ENCODE measurements at regions not wholly inside any gene's neighbourhood (a gene's known extent, or its start where the extent isn't known, plus 50 kb on each side); places are given as distances from the start of the nearest gene placed in this dataset.
A peak's percentile ranks its signal among the peaks of the same experiment; 100 is the strongest.

- no peak for DNase-seq
These were observed 286.0 kb downstream of the HLX start for GRCh38 chr1:221164951-221165838.

GRCh38 chr1:221165839-221166500 lies 286.7 kb downstream of the HLX start:
- DNase-seq, result no peak

DNA sequence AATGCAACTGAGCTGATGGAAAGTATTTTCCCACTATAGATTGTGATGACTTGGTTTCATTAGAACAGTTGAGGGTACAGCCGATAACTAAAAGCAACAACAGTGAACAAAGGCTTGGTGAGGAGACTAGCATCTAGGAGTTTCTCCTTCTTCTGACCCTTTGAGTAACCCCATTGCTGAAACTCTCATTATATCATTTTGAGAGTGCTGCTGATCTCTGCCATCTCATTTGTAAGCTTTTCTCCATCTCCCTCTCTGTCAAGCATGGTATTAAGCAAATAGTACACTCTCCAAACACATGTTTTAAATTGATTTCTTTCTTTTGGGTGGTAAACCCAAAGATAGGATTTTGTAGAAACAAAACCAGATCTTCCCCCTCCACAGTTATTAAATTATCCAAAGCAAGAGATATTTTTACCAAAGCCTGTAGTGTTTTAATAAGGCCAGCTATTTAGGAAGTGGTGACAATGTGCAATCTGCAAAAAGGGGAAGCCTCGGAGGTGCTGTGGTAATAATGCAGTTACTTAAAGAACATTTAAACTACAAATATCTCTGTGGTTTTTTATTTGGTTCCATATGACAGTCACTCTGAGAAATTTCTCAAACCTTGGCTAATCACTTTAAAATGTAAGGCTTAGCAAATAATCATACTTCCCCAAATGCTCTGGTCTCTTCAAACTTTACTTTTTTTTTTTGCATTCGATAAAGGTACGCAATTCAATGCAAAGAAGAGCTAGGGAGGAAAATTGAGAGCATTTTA lies 287.5 kb downstream of the HLX start:
- peak; percentile 100 for DNase-seq

DNA sequence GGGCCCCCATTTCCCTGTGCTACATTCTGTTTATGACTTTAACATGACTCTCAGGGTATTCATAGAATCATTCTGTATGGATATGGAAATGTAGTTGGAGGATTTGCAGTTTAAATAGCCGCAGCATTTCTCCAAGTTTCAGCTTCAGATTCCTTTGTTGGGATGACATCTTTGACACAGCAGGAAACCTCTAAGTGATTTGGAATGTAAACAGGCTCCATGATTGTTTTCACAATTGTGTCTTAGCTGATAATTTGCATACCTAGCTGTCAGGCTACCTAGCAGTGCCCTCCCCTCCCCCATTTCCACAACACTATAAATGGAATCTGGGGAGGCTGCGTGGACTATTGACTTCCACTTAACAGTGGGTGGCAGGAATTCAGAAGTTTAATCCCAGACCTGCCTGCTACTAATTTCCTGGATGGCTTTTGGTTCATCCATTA lies 290.2 kb downstream of the HLX start:
- no peak for DNase-seq

GRCh38 chr1:221170171-221170570 lies 290.9 kb downstream of the HLX start:
- no peak for DNase-seq

- DNase-seq, result no peak
These were observed 292.5 kb downstream of the HLX start for GRCh38 chr1:221171768-221172167.

- DNase-seq, result no peak
These were observed 293.6 kb downstream of the HLX start for GRCh38 chr1:221172841-221173240.

DNA sequence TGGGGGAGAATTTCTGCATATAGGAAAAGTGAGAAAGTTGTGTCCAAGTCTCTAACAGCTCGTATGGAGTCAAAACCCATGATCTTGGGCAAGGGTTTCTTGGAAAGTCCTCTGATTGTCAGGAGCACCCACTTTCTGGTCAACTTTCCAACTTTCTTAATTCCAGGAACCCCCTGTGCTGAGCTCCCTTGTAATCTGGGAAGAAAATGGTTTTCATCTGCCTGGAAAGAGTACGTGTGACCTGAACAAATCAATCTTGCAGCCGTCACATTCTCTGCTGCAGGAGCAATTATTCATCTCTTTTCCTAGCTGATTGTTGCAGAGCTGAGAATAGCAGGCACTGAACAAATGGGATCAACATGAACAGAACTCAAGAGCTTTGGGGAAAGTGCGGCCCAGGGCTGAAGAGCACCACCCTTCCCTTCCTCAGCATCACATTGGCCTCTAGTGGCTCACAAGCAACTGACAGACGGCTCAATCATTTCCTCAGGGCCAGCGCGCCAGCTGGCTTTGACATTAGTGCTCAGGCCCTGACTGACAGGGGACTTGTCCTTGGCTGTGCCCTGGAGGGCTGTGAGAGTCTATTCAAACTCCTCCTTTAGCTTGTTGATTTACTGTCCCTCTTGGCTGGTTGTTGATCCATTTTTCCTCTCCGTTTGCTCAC lies 295.2 kb downstream of the HLX start:
- DNase-seq, result no peak

DNA sequence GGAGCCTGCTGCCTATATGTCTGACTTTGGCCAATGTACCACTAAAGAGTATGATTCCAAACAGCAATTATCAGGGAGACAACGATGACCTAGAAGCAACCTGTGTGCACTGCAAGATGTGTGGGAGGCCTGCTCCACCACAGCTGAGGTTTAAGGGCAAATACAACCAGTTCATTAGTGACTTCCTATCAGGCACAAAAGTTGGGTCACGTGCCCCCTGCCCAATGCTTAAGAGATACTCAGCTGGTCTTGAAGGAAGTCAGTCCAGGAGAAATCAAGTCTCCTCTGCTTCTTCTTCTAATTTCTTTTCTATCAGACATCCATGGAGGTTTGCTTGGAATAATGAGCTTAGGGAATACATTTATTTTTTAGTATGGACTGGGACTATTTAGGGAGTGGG lies 296.0 kb downstream of the HLX start:
- no peak for DNase-seq

GRCh38 chr1:221180704-221181368 lies 301.6 kb downstream of the HLX start:
- no peak for DNase-seq

GRCh38 chr1:221182791-221183533 lies 303.7 kb downstream of the HLX start:
- no peak for DNase-seq

DNA sequence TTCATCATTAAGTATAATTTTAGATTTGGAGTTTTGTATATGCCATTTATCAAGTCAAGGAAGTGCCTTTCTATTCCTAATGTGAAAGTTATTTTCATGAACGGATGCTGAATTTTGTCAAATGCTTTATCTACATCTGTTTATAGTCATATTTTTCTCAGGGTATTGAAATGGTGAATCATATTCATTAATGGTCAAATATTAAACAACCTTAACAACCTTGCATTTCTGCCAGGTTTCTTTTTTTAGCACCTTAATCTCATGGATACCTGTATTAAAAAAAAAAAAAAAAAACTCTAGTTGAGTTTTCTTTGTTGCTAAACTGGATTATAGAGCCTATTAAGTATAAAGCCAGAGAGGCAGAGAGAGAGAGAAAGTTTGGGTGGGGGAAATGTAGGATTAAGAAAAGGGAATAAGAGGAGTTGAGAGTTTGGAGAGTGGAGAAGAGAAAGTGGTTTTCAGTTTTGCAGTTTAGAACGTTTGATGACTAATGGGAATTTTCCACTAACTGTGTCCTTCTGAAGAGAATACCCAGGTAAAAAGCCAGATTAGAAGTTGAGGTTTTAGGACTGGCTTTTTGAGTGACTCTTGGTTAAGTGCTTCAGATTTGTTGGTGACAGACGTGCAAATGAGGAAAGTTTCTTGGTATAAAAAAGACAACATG lies 305.0 kb downstream of the HLX start:
- DNase-seq, result no peak

DNA sequence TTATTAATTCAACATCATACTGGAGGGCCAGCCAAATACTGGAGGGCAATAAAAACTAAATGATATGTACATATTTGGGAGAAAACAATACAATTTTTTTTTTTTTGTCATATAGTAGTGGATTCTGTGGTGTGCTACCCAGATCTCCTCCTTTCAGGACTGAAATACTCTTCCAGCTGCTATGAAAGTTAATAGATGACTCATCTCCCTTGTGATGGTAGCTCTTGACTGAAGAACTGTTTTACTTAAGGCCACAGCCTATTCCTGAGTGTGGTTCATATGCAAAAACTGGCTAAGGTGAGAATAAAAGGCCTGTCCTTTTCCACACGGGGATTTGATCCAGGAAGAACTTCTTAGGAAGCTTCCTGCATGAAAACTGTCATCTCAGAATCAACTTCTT lies 307.9 kb downstream of the HLX start:
- no peak for DNase-seq

DNA sequence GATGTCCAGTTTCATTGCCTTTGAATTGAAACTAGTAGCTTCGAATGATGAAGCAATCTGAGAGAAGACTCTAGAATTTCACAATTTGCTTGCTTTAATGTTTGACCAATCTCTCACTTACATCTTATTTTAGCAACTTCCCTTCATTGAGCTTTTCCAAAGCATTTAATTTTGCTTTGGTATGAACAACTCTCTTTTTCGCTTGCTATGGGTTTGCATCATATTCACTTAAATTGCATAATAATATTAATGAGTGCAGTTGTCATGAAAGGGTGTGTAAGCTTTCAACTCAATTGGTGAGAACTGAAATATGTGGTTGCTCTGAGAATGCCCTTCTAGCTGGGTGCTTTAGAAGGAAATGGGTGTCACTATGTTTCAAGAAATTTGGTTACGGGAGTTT lies 309.2 kb downstream of the HLX start:
- DNase-seq, result peak; percentile 88

- DNase-seq, result no peak
These were observed 311.0 kb downstream of the HLX start for GRCh38 chr1:221190249-221190648.

DNA sequence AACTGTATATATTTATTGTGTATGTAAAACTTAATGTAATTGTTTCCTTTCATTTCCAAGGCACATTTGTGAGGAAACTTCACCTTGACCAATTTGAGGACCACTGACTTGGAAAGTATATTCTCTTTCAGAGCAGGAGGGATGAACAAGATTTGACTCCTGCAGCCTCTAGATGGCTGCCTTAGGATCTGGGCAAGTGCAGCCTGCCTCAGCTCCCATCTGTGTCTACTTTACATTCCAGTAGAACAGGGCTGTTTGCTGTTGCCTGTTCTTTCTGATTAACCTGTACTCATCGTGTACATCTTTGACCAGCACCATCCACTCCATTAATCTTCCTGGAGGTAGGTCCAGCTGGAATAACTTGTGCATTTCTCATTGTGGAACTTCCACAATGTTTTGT lies 312.8 kb downstream of the HLX start:
- DNase-seq, result no peak

DNA sequence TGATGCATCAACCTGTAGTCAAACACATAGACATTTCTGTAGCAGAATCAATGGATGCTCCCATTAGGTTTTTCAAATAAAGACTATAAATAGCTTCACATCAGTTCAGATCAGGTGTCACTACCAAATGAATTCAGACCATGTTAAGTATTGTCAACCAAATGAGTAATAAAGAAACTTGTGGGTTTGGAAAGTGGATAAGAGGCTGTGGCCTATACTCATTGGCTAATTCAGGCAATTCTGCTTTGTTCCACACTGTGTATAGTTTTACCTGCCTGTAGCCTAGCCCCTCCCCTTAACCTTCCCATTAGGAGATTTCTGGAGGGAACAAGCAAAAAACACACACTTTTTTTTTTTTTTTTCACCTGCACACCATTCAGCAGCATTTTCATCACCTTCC lies 321.2 kb downstream of the HLX start:
- no peak for DNase-seq

DNA sequence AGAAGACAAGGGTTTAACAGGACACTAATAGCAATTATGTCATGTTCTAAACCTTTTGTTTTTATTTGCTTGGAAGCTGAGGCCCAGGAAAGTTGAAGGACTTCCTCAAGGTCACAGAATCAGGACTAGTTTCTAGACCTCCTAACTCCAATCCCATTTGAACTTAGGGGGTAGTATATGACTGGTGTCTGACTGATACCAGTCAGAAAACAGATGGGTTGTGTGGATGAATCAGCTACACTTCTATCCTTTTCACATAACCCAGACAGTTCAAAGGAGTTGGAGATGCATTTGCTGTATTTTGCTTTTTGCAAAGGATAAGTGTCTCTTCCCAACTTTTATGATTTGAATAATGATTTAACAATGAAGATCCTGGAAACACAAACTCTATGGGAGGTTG lies 322.5 kb downstream of the HLX start:
- no peak for DNase-seq

GRCh38 chr1:221203224-221204054 lies 324.2 kb downstream of the HLX start:
- DNase-seq, result no peak
